ENCODE measurements at regions not wholly inside any gene's neighbourhood (a gene's known extent, or its start where the extent isn't known, plus 50 kb on each side); places are given as distances from the start of the nearest gene placed in this dataset.

DNA sequence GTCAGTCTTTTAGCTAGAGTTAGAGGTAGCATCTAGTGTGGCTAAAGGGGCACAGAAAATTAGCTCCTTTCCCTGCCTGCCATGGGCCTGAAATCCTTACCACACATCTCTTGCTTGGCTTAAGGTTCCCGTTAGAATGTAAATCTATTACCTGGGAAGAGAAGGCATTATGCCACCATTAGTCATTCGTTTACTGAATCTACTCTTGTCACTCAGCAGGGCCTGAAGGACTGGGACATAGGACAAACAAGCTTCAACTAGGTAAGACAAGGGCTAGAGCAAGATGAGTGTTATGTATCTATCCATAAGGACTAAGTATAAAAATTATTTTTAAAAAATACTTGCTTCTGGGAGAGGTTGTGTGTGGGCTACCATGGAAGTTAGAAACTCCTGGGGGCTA is 112.4 kb downstream of the CT47B1 start:
- ChIA-PET CTCF (no interaction called here), POLR2A (no interaction called here)
- H3K36me3 ChIP-seq (ENCODE audit: control insufficient read depth in 2 of 2, insufficient read depth in 1 of 2, low read length in 2 of 2), result no peaks in the 10 kb centered on the region
- no peak overlapping the region for H3K27ac ChIP-seq (ENCODE audit: extremely low read depth, low read depth, low read length)
- H3K9me3 ChIP-seq (ENCODE audit: control insufficient read depth, insufficient read depth, low read depth, low read length), result no peaks in the 10 kb centered on the region
- TF ChIP-seq ZNF747 (tag by site-specific recombination; IDR thresholded peaks at IDR 0.05), result no peak
- no peak for TF ChIP-seq KLF8 (tag by site-specific recombination; IDR thresholded peaks at IDR 0.05)
- no peak for TF ChIP-seq ZNF202 (tag by site-specific recombination; IDR thresholded peaks at IDR 0.05; ENCODE audit: borderline replicate concordance)
- no peak for TF ChIP-seq ZNF266 (tag by site-specific recombination; IDR thresholded peaks at IDR 0.05; ENCODE audit: low read depth)
- no peak for TF ChIP-seq ZSCAN30 (tag by site-specific recombination; IDR thresholded peaks at IDR 0.05)
- TF ChIP-seq ZNF391 (tag by site-specific recombination; IDR thresholded peaks at IDR 0.05; ENCODE audit: borderline replicate concordance, low read depth), result no peak
- no peak for TF ChIP-seq ZNF292 (tag by site-specific recombination; IDR thresholded peaks at IDR 0.05; ENCODE audit: borderline replicate concordance, low read depth)
- TF ChIP-seq ZBTB20 (tag by site-specific recombination; IDR thresholded peaks at IDR 0.05), result no peak
- TF ChIP-seq ZNF610 (tag by site-specific recombination; IDR thresholded peaks at IDR 0.05; ENCODE audit: borderline replicate concordance), result no peak
- no peak for TF ChIP-seq BCL11A (tag by site-specific recombination; IDR thresholded peaks at IDR 0.05; ENCODE audit: low read depth)
- TF ChIP-seq, protein P1, sequence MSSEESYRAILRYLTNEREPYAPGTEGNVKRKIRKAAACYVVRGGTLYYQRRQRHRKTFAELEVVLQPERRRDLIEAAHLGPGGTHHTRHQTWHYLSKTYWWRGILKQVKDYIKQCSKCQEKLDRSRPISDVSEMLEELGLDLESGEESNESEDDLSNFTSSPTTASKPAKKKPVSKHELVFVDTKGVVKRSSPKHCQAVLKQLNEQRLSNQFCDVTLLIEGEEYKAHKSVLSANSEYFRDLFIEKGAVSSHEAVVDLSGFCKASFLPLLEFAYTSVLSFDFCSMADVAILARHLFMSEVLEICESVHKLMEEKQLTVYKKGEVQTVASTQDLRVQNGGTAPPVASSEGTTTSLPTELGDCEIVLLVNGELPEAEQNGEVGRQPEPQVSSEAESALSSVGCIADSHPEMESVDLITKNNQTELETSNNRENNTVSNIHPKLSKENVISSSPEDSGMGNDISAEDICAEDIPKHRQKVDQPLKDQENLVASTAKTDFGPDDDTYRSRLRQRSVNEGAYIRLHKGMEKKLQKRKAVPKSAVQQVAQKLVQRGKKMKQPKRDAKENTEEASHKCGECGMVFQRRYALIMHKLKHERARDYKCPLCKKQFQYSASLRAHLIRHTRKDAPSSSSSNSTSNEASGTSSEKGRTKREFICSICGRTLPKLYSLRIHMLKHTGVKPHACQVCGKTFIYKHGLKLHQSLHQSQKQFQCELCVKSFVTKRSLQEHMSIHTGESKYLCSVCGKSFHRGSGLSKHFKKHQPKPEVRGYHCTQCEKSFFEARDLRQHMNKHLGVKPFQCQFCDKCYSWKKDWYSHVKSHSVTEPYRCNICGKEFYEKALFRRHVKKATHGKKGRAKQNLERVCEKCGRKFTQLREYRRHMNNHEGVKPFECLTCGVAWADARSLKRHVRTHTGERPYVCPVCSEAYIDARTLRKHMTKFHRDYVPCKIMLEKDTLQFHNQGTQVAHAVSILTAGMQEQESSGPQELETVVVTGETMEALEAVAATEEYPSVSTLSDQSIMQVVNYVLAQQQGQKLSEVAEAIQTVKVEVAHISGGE (tag by site-specific recombination; conservative IDR thresholded peaks at IDR 0.05; ENCODE audit: low read depth), result no peak
- TF ChIP-seq ZNF701 (tag by site-specific recombination; IDR thresholded peaks at IDR 0.05), result no peak
- H3K4me3 ChIP-seq (ENCODE audit: low read depth, low read length), result no peak overlapping the region
- H3K4me1 ChIP-seq (ENCODE audit: control insufficient read depth, insufficient read depth, low read length), result no peaks in the 10 kb centered on the region

DNA sequence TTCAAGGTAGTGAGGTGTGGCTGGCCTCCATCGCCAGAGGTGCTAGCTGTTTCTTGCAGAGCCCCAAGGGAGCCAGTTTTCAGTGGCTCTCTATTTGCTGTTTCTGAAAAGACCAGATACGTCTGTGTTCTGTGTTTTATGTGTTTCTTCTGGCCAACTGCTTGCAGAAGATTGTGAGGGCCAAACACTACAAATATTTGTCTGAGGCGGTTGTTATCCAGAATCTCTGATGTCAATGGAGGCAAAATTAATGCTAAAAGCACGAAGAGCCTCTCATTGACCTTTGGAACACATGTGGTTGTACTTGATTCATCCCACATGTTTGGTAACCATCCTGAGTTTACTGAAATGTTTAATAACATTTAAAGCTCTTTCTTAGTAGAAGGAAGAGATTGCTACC is 113.9 kb downstream of the CT47B1 start:
- POLR2A ChIA-PET, result no interaction called here
- Histone ChIP-seq H3K36me3 (ENCODE audit: control insufficient read depth in 2 of 2, insufficient read depth in 1 of 2, low read length in 2 of 2) (no peaks in the 10 kb centered on the region), H3K9me3 (ENCODE audit: control insufficient read depth, insufficient read depth, low read depth, low read length) (no peaks in the 10 kb centered on the region), H3K4me3 (ENCODE audit: low read depth, low read length) (no peak overlapping the region), H3K4me1 (ENCODE audit: control insufficient read depth, insufficient read depth, low read length) (no peaks in the 10 kb centered on the region), H3K27ac (ENCODE audit: extremely low read depth, low read depth, low read length) (no peak overlapping the region)
- CTCF ChIA-PET, result interaction anchor here (0.6 kb wide), 1 partner anchor 421 kb away, joined by 3 read pairs; no protein-coding TSS in a partner anchor
- TF ChIP-seq, protein P2, sequence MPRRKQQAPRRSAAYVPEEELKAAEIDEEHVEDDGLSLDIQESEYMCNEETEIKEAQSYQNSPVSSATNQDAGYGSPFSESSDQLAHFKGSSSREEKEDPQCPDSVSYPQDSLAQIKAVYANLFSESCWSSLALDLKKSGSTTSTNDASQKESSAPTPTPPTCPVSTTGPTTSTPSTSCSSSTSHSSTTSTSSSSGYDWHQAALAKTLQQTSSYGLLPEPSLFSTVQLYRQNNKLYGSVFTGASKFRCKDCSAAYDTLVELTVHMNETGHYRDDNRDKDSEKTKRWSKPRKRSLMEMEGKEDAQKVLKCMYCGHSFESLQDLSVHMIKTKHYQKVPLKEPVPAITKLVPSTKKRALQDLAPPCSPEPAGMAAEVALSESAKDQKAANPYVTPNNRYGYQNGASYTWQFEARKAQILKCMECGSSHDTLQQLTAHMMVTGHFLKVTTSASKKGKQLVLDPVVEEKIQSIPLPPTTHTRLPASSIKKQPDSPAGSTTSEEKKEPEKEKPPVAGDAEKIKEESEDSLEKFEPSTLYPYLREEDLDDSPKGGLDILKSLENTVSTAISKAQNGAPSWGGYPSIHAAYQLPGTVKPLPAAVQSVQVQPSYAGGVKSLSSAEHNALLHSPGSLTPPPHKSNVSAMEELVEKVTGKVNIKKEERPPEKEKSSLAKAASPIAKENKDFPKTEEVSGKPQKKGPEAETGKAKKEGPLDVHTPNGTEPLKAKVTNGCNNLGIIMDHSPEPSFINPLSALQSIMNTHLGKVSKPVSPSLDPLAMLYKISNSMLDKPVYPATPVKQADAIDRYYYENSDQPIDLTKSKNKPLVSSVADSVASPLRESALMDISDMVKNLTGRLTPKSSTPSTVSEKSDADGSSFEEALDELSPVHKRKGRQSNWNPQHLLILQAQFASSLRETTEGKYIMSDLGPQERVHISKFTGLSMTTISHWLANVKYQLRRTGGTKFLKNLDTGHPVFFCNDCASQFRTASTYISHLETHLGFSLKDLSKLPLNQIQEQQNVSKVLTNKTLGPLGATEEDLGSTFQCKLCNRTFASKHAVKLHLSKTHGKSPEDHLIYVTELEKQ (tag by site-specific recombination; IDR thresholded peaks at IDR 0.05; ENCODE audit: borderline replicate concordance), result no peak
- no peak for TF ChIP-seq KLF9 (tag by site-specific recombination; IDR thresholded peaks at IDR 0.05; ENCODE audit: low read depth)
- TF ChIP-seq ZNF830 (tag by site-specific recombination; IDR thresholded peaks at IDR 0.05; ENCODE audit: low read depth), result no peak
- TF ChIP-seq MEIS1 (CRISPR knock-in tag; IDR thresholded peaks at IDR 0.05; ENCODE audit: borderline replicate concordance), result no peak
- no peak for TF ChIP-seq ZNF157 (tag by site-specific recombination; IDR thresholded peaks at IDR 0.05)
- no peak for TF ChIP-seq ZNF24 (tag by site-specific recombination; IDR thresholded peaks at IDR 0.05)
- TF ChIP-seq ZNF785 (tag by site-specific recombination; IDR thresholded peaks at IDR 0.05), result no peak
- TF ChIP-seq ZNF621 (tag by site-specific recombination; IDR thresholded peaks at IDR 0.05), result no peak
- TF ChIP-seq, protein P3, sequence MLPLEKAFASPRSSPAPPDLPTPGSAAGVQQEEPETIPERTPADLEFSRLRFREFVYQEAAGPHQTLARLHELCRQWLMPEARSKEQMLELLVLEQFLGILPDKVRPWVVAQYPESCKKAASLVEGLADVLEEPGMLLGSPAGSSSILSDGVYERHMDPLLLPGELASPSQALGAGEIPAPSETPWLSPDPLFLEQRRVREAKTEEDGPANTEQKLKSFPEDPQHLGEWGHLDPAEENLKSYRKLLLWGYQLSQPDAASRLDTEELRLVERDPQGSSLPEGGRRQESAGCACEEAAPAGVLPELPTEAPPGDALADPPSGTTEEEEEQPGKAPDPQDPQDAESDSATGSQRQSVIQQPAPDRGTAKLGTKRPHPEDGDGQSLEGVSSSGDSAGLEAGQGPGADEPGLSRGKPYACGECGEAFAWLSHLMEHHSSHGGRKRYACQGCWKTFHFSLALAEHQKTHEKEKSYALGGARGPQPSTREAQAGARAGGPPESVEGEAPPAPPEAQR (tag by site-specific recombination; IDR thresholded peaks at IDR 0.05), result no peak
- TF ChIP-seq, protein P4, sequence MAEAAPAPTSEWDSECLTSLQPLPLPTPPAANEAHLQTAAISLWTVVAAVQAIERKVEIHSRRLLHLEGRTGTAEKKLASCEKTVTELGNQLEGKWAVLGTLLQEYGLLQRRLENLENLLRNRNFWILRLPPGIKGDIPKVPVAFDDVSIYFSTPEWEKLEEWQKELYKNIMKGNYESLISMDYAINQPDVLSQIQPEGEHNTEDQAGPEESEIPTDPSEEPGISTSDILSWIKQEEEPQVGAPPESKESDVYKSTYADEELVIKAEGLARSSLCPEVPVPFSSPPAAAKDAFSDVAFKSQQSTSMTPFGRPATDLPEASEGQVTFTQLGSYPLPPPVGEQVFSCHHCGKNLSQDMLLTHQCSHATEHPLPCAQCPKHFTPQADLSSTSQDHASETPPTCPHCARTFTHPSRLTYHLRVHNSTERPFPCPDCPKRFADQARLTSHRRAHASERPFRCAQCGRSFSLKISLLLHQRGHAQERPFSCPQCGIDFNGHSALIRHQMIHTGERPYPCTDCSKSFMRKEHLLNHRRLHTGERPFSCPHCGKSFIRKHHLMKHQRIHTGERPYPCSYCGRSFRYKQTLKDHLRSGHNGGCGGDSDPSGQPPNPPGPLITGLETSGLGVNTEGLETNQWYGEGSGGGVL (tag by site-specific recombination; IDR thresholded peaks at IDR 0.05), result no peak

Measured in HEK293 (cell line).